Vagina (tissue), 2 donors: ENCODE measurements at regions not wholly inside any gene's neighbourhood (a gene's known extent, or its start where the extent isn't known, plus 50 kb on each side); places are given as distances from the start of the nearest gene placed in this dataset.

Source experiments
- CTCF ChIP-seq, 3 experiments: fragments of 450-650 bp in 2 of 3; fragments of 200-600 bp in 1 of 3; sonication (generic) in 1 of 3; IDR thresholded peaks; one replicate each; pipeline ENCODE4 v1.5.1; 2017 to 2019; ENCODE audit warnings: antibody characterized with exemption in 3 of 3, mild to moderate bottlenecking in 2 of 3, moderate library complexity in 2 of 3
- POLR2AphosphoS5 ChIP-seq, 2 donors: sonication (generic); formaldehyde crosslinking; IDR thresholded peaks; one replicate each; pipeline ENCODE4 v1.9.0; 2017; ENCODE audit warnings: antibody characterized with exemption in 2 of 2, mild to moderate bottlenecking in 2 of 2, low read depth in 1 of 2; ENCODE audit not compliant: insufficient read depth in 1 of 2

DNA sequence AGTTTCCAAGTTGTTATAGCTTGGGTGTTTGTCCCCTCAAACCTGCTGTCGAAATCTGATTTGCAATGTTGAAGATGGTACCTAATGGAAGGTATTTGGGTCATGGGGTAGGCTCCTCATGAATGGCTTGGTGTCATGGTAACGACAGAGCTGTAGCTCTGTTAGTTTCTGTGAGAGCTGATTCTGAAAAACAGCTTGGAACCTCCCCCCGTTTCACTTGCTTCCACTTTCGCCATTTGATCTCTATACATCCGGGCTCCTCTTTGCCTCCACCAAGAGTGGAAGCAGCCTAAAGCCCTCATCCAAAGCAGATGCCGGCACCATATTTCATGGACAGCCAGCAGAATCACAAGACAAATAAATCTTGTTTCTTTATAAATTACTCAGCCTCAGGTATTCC, 1035.1 kb upstream of the SLC39A10 start:
- TF ChIP-seq CTCF (IDR thresholded peaks at IDR 0.05), result no peak
- no peak for TF ChIP-seq POLR2AphosphoS5 (IDR thresholded peaks at IDR 0.05; ENCODE audit: insufficient read depth in 1 of 2, low read depth in 1 of 2)
